ENCODE measurements at regions not wholly inside any gene's neighbourhood (a gene's known extent, or its start where the extent isn't known, plus 50 kb on each side); places are given as distances from the start of the nearest gene placed in this dataset.

DNA sequence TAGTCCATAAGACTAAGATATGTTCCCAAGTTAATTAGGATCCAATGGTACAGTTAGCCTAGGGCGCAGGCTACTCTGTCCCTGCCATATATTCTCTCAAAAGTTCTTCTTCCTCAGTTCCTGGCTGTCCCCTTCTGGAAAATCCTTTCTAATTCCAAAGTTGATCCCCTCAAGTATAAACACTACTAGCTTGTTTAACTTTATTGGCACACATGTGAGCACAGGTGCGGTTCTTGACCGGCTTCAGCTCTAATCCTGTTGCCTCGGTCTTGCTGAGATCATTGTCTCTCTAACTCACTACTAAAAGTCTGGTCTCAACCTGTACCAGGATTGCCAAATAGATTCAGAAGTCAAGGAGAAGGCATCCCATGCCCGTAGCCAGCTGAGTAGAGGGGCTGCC lies 89.0 kb downstream of the SEMA4F start:
- peaks cover 0 to 4% (median 0%) of the 10 kb centered on the region in 5 donors for H3K4me1 ChIP-seq (ENCODE audit: control insufficient read depth in 5 of 5, insufficient read depth in 5 of 5, low read length in 5 of 5)
- DNase-seq (no peak), ATAC-seq (ENCODE audit: insufficient read depth, low FRiP score) (no peak)
- no peak overlapping the region for H3K4me3 ChIP-seq
- peaks cover 0 to 11% (median 6%) of the 10 kb centered on the region in 3 donors for H3K27me3 ChIP-seq (ENCODE audit: control insufficient read depth in 3 of 3, insufficient read depth in 3 of 3, low read length in 2 of 3)
- 69 to 77% methylated on average over 5 of the region's 5 CpGs for WGBS, 2 donors
- H3K36me3 ChIP-seq (ENCODE audit: control insufficient read depth in 4 of 4, insufficient read depth in 4 of 4, low read length in 4 of 4), result no peaks in the 10 kb centered on the region
- H3K9me3 ChIP-seq (ENCODE audit: control insufficient read depth in 4 of 4, insufficient read depth in 3 of 4, low read length in 3 of 4), result no peaks in the 10 kb centered on the region
- H3K27ac ChIP-seq (ENCODE audit: low read depth in 1 of 2, low read length in 1 of 2), result no peak overlapping the region
- TF ChIP-seq CTCF (IDR thresholded peaks at IDR 0.05; ENCODE audit: control extremely low read depth, extremely low read depth), result no peak
- no peak overlapping the region for H3K9ac ChIP-seq (ENCODE audit: insufficient read depth in 1 of 2, low read length in 2 of 2)

GRCh38 chr2:74743778-74744177 lies 89.7 kb downstream of the SEMA4F start:
- no peak for ATAC-seq (ENCODE audit: insufficient read depth, low FRiP score)
- H3K27ac ChIP-seq (ENCODE audit: low read depth in 1 of 2, low read length in 1 of 2), result no peak overlapping the region
- peaks cover 0 to 4% (median 0%) of the 10 kb centered on the region in 5 donors for H3K4me1 ChIP-seq (ENCODE audit: control insufficient read depth in 5 of 5, insufficient read depth in 5 of 5, low read length in 5 of 5)
- H3K9me3 ChIP-seq (ENCODE audit: control insufficient read depth in 4 of 4, insufficient read depth in 3 of 4, low read length in 3 of 4), result no peaks in the 10 kb centered on the region
- 86 to 89% methylated on average over 7 of the region's 7 CpGs for WGBS, 2 donors
- TF ChIP-seq CTCF (IDR thresholded peaks at IDR 0.05; ENCODE audit: control extremely low read depth, extremely low read depth), result no peak
- H3K27me3 ChIP-seq (ENCODE audit: control insufficient read depth in 3 of 3, insufficient read depth in 3 of 3, low read length in 2 of 3), result peaks cover 0 to 12% (median 6%) of the 10 kb centered on the region in 3 donors
- no peak for DNase-seq
- no peaks in the 10 kb centered on the region for H3K36me3 ChIP-seq (ENCODE audit: control insufficient read depth in 4 of 4, insufficient read depth in 4 of 4, low read length in 4 of 4)
- no peak overlapping the region for H3K4me3 ChIP-seq
- no peak overlapping the region for H3K9ac ChIP-seq (ENCODE audit: insufficient read depth in 1 of 2, low read length in 2 of 2)

GRCh38 chr2:74744731-74745515 lies 89.0 kb upstream of the HK2 start:
- H3K27ac ChIP-seq (ENCODE audit: low read depth in 1 of 2, low read length in 1 of 2), result no peak overlapping the region
- DNase-seq (no peak), ATAC-seq (ENCODE audit: insufficient read depth, low FRiP score) (no peak)
- 61 to 74% methylated on average over 4 of the region's 4 CpGs for WGBS, 2 donors
- H3K9ac ChIP-seq (ENCODE audit: insufficient read depth in 1 of 2, low read length in 2 of 2), result no peak overlapping the region
- peaks cover 0 to 20% (median 6%) of the 10 kb centered on the region in 3 donors for H3K27me3 ChIP-seq (ENCODE audit: control insufficient read depth in 3 of 3, insufficient read depth in 3 of 3, low read length in 2 of 3)
- H3K4me3 ChIP-seq, result no peak overlapping the region
- H3K36me3 ChIP-seq (ENCODE audit: control insufficient read depth in 4 of 4, insufficient read depth in 4 of 4, low read length in 4 of 4), result no peaks in the 10 kb centered on the region
- H3K9me3 ChIP-seq (ENCODE audit: control insufficient read depth in 4 of 4, insufficient read depth in 3 of 4, low read length in 3 of 4), result no peaks in the 10 kb centered on the region
- H3K4me1 ChIP-seq (ENCODE audit: control insufficient read depth in 5 of 5, insufficient read depth in 5 of 5, low read length in 5 of 5), result peaks cover 0 to 4% (median 0%) of the 10 kb centered on the region in 5 donors
- no peak for TF ChIP-seq CTCF (IDR thresholded peaks at IDR 0.05; ENCODE audit: control extremely low read depth, extremely low read depth)

All from lung (tissue), 11 donors.